ENCODE measurements at regions not wholly inside any gene's neighbourhood (a gene's known extent, or its start where the extent isn't known, plus 50 kb on each side); places are given as distances from the start of the nearest gene placed in this dataset.
"Not testable (repeated sequence)": the region's sequence is repeated elsewhere in the genome, so short reads cannot be mapped to it uniquely, and the experiment has no call there.

GRCh38 chr2:166727095-166727494, 161.2 kb upstream of the XIRP2 start:
- DNase-seq = no peak

- no peak for DNase-seq
Observed at GRCh38 chr2:166725927-166726924, 162.1 kb upstream of the XIRP2 start.

GRCh38 chr2:166716968-166717367, 171.3 kb upstream of the XIRP2 start:
- DNase-seq = no peak

- no peak for DNase-seq
Observed at GRCh38 chr2:166700079-166700478, 188.2 kb upstream of the XIRP2 start.

GRCh38 chr2:166695154-166695553, 193.1 kb upstream of the XIRP2 start:
- no peak for DNase-seq

GRCh38 chr2:166686057-166686456, 192.0 kb upstream of the SCN7A start:
- DNase-seq = not testable (repeated sequence)

- DNase-seq = no peak
Observed at GRCh38 chr2:166677996-166678395, 183.9 kb upstream of the SCN7A start.

- DNase-seq = no peak
Observed at GRCh38 chr2:166676716-166677115, 182.7 kb upstream of the SCN7A start.

- DNase-seq = no peak
Observed at GRCh38 chr2:166675553-166675952, 181.5 kb upstream of the SCN7A start.

- no peak for DNase-seq
Observed at GRCh38 chr2:166673986-166674385, 179.9 kb upstream of the SCN7A start.

GRCh38 chr2:166671801-166672200, 177.8 kb upstream of the SCN7A start:
- DNase-seq = no peak

- no peak for DNase-seq
Observed at GRCh38 chr2:166671235-166671634, 177.2 kb upstream of the SCN7A start.

GRCh38 chr2:166665991-166666940, 172.2 kb upstream of the SCN7A start:
- DNase-seq = no peak

- no peak for DNase-seq
Observed at GRCh38 chr2:166661824-166662223, 167.8 kb upstream of the SCN7A start.

- no peak for DNase-seq
Observed at GRCh38 chr2:166661391-166661790, 167.3 kb upstream of the SCN7A start.

GRCh38 chr2:166658901-166659300, 164.9 kb upstream of the SCN7A start:
- no peak for DNase-seq

- no peak for DNase-seq
Observed at GRCh38 chr2:166653185-166653813, 159.2 kb upstream of the SCN7A start.

- DNase-seq = no peak
Observed at GRCh38 chr2:166651991-166652390, 157.9 kb upstream of the SCN7A start.

- no peak for DNase-seq
Observed at GRCh38 chr2:166651080-166651675, 157.1 kb upstream of the SCN7A start.

- DNase-seq = no peak
Observed at GRCh38 chr2:166647935-166648334, 153.9 kb upstream of the SCN7A start.

GRCh38 chr2:166643980-166644379, 149.9 kb upstream of the SCN7A start:
- DNase-seq = no peak

GRCh38 chr2:166641516-166641915, 147.5 kb upstream of the SCN7A start:
- DNase-seq = not testable (repeated sequence)

GRCh38 chr2:166637051-166637450, 143.0 kb upstream of the SCN7A start:
- DNase-seq = no peak

All from CD4-positive, alpha-beta T cell treated with Interleukin-4 for 1 hour (primary cell).